HEK293 (cell line): ENCODE measurements at regions not wholly inside any gene's neighbourhood (a gene's known extent, or its start where the extent isn't known, plus 50 kb on each side); places are given as distances from the start of the nearest gene placed in this dataset.

Experiments
- CTCF ChIA-PET: fragments of 350-600 bp; formaldehyde crosslinking; extraction: SDS; loops from one replicate; lab custom pipeline; 2021; ENCODE audit warnings: antibody characterized with exemption; lab: Yijun Ruan, JAX
- POLR2A ChIA-PET: fragments of 300-600 bp; formaldehyde crosslinking; extraction: SDS; loops from one replicate; lab custom pipeline; 2020; ENCODE audit warnings: antibody characterized with exemption, inconsistent platforms; lab: Yijun Ruan, JAX
- H3K27ac ChIP-seq: fragments of 200-500 bp; sonication (Bioruptor generic); 2 replicates; pipeline ENCODE4 v1.5.1; 2014; ENCODE audit warnings: low read depth, low read length, control low read depth, inconsistent platforms; ENCODE audit errors: extremely low read depth
- H3K36me3 ChIP-seq, 2 experiments: fragments of 200-500 bp in 1 of 2; sonication (Bioruptor generic) in 1 of 2; 1 replicate in 1 of 2; 2 replicates in 1 of 2; pipeline ENCODE4 v1.5.1; 2014 to 2017; ENCODE audit warnings: inconsistent platforms in 2 of 2, low read length in 2 of 2; ENCODE audit not compliant: control insufficient read depth in 2 of 2, insufficient read depth in 1 of 2
- H3K4me1 ChIP-seq: fragments of 200-500 bp; sonication (Bioruptor generic); 2 replicates; pipeline ENCODE4 v1.5.1; 2014; ENCODE audit warnings: mild to moderate bottlenecking, low read length, inconsistent platforms; ENCODE audit not compliant: control insufficient read depth, insufficient read depth
- H3K4me3 ChIP-seq: 2 replicates; pipeline ENCODE4 v1.5.1; 2011; ENCODE audit warnings: low read depth, mild to moderate bottlenecking, control low read depth, low read length, moderate library complexity
- H3K9me3 ChIP-seq: fragments of 200-500 bp; sonication (Bioruptor generic); 2 replicates; pipeline ENCODE4 v1.5.1; 2014; ENCODE audit warnings: low read depth, low read length, inconsistent platforms; ENCODE audit not compliant: control insufficient read depth, insufficient read depth
- FEZF1 ChIP-seq: fragments of 450-650 bp; formaldehyde crosslinking; IDR thresholded peaks from 2 replicates; pipeline ENCODE4 v1.5.1; 2016; ENCODE audit warnings: missing biosample characterization, missing genetic modification characterization
- HOXC10 ChIP-seq: sonication (generic); formaldehyde crosslinking; IDR thresholded peaks from 2 replicates; pipeline ENCODE4 v1.8.1; 2023; ENCODE audit warnings: mild to moderate bottlenecking, missing genetic modification reagents
- KLF8 ChIP-seq: fragments of 450-650 bp; formaldehyde crosslinking; IDR thresholded peaks from 2 replicates; pipeline ENCODE4 v1.5.1; 2016; ENCODE audit warnings: missing biosample characterization, missing genetic modification characterization
- KLF9 ChIP-seq: fragments of 450-650 bp; formaldehyde crosslinking; IDR thresholded peaks from 2 replicates; pipeline ENCODE4 v1.5.1; 2016; ENCODE audit warnings: missing biosample characterization, missing genetic modification characterization, low read depth
- RBAK ChIP-seq: fragments of 450-650 bp; formaldehyde crosslinking; IDR thresholded peaks from 2 replicates; pipeline ENCODE4 v1.5.1; 2016; ENCODE audit warnings: missing biosample characterization, missing genetic modification characterization
- SCRT2 ChIP-seq: fragments of 450-650 bp; formaldehyde crosslinking; IDR thresholded peaks from 2 replicates; pipeline ENCODE4 v1.5.1; 2016; ENCODE audit warnings: missing biosample characterization, missing genetic modification characterization
- SETDB1 ChIP-seq: IDR thresholded peaks from one replicate; pipeline ENCODE4 v1.6.1; 2017; ENCODE audit warnings: mild to moderate bottlenecking, low read length, moderate library complexity, mixed read lengths; ENCODE audit not compliant: insufficient read length
- ZFP3 ChIP-seq: fragments of 450-650 bp; formaldehyde crosslinking; IDR thresholded peaks from 2 replicates; pipeline ENCODE4 v1.5.1; 2016; ENCODE audit warnings: low read depth, missing biosample characterization, missing genetic modification characterization
- ZNF133 ChIP-seq: fragments of 450-650 bp; formaldehyde crosslinking; IDR thresholded peaks from 2 replicates; pipeline ENCODE4 v1.5.1; 2016; ENCODE audit warnings: missing biosample characterization, missing genetic modification characterization
- ZNF146 ChIP-seq: fragments of 450-650 bp; formaldehyde crosslinking; IDR thresholded peaks from 2 replicates; pipeline ENCODE4 v1.5.1; 2016; ENCODE audit warnings: missing biosample characterization, missing genetic modification characterization
- ZNF157 ChIP-seq: fragments of 450-650 bp; formaldehyde crosslinking; IDR thresholded peaks from 2 replicates; pipeline ENCODE4 v1.5.1; 2016; ENCODE audit warnings: missing biosample characterization, missing genetic modification characterization
- ZNF214 ChIP-seq: fragments of 450-650 bp; formaldehyde crosslinking; IDR thresholded peaks from 2 replicates; pipeline ENCODE4 v1.5.1; 2017; ENCODE audit warnings: missing biosample characterization, mild to moderate bottlenecking, missing genetic modification characterization, borderline replicate concordance
- ZNF394 ChIP-seq: fragments of 450-650 bp; formaldehyde crosslinking; IDR thresholded peaks from 2 replicates; pipeline ENCODE4 v1.5.1; 2016; ENCODE audit warnings: missing biosample characterization, missing genetic modification characterization, mild to moderate bottlenecking, moderate library complexity, borderline replicate concordance
- ZNF571 ChIP-seq: fragments of 450-650 bp; formaldehyde crosslinking; IDR thresholded peaks from 2 replicates; pipeline ENCODE4 v1.5.0; 2017; ENCODE audit warnings: missing biosample characterization, missing genetic modification characterization
- ZNF621 ChIP-seq: fragments of 450-650 bp; formaldehyde crosslinking; IDR thresholded peaks from 2 replicates; pipeline ENCODE4 v1.5.1; 2017; ENCODE audit warnings: missing biosample characterization, missing genetic modification characterization
- ZNF664 ChIP-seq: fragments of 450-650 bp; formaldehyde crosslinking; IDR thresholded peaks from 2 replicates; pipeline ENCODE4 v1.5.1; 2016; ENCODE audit warnings: missing biosample characterization, missing genetic modification characterization
- ZNF701 ChIP-seq: fragments of 450-650 bp; formaldehyde crosslinking; IDR thresholded peaks from 2 replicates; pipeline ENCODE4 v1.5.1; 2016; ENCODE audit warnings: missing biosample characterization, missing genetic modification characterization
- ZNF747 ChIP-seq: fragments of 450-650 bp; formaldehyde crosslinking; IDR thresholded peaks from 2 replicates; pipeline ENCODE4 v1.5.1; 2016; ENCODE audit warnings: missing biosample characterization, missing genetic modification characterization
- ZNF837 ChIP-seq: fragments of 450-650 bp; formaldehyde crosslinking; IDR thresholded peaks from 2 replicates; pipeline ENCODE4 v1.5.1; 2016; ENCODE audit warnings: missing biosample characterization, missing genetic modification characterization
- TF ChIP-seq, protein P1 (sequence below): fragments of 450-650 bp; formaldehyde crosslinking; IDR thresholded peaks from 2 replicates; pipeline ENCODE4; 2016; ENCODE audit warnings: missing biosample characterization, missing genetic modification characterization
- TF ChIP-seq, protein P2 (sequence below): fragments of 450-650 bp; formaldehyde crosslinking; IDR thresholded peaks from 2 replicates; pipeline ENCODE4 v1.5.1; 2016; ENCODE audit warnings: missing biosample characterization, missing genetic modification characterization
- TF ChIP-seq, protein P3 (sequence below): fragments of 450-650 bp; formaldehyde crosslinking; IDR thresholded peaks from 2 replicates; pipeline ENCODE4 v1.5.1; 2016; ENCODE audit warnings: missing biosample characterization, missing genetic modification characterization
- TF ChIP-seq, protein P4 (sequence below): fragments of 450-650 bp; formaldehyde crosslinking; IDR thresholded peaks from 2 replicates; pipeline ENCODE4 v1.5.1; 2016; ENCODE audit warnings: missing biosample characterization, missing genetic modification characterization

DNA sequence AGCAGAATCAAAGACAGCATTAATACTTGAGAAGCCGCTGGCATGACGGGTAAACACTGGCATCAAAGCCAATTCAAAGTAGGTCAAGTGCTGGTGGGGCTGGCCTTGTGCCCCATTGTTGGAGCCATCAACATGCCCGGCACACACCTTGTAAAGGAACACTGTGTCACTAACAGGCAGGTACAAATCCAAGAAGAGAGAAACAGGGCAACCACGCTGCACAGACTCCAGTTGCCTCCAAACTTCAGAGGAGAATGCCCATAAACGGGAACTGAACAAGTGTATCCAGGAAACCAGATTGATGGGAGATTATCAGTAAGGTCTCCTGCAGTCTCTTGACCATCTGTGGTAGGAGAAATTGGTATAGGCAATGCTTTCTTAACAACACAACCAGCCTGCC is 127.0 kb upstream of the STXBP5 start:
- POLR2A ChIA-PET, result no interaction called here
- Histone ChIP-seq H3K9me3 (no peaks in the 10 kb centered on the region), H3K36me3 (no peaks in the 10 kb centered on the region), H3K4me1 (no peaks in the 10 kb centered on the region), H3K4me3 (no peak overlapping the region), H3K27ac (no peak overlapping the region)
- TF ChIP-seq ZNF133 (tag by site-specific recombination) (no peak), ZNF571 (tag by site-specific recombination) (no peak), ZNF394 (no peak), SCRT2 (no peak), ZFP3 (no peak)
- TF ChIP-seq, protein P1, sequence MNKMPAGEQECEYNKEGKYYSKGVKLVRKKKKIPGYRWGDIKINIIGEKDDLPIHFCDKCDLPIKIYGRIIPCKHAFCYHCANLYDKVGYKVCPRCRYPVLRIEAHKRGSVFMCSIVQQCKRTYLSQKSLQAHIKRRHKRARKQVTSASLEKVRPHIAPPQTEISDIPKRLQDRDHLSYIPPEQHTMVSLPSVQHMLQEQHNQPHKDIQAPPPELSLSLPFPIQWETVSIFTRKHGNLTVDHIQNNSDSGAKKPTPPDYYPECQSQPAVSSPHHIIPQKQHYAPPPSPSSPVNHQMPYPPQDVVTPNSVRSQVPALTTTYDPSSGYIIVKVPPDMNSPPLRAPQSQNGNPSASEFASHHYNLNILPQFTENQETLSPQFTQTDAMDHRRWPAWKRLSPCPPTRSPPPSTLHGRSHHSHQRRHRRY (tag by site-specific recombination), result no peak
- CTCF ChIA-PET, result interaction anchor here (0.5 kb wide), 1 partner anchor 125 kb away, joined by 3 read pairs; no protein-coding TSS in a partner anchor

DNA sequence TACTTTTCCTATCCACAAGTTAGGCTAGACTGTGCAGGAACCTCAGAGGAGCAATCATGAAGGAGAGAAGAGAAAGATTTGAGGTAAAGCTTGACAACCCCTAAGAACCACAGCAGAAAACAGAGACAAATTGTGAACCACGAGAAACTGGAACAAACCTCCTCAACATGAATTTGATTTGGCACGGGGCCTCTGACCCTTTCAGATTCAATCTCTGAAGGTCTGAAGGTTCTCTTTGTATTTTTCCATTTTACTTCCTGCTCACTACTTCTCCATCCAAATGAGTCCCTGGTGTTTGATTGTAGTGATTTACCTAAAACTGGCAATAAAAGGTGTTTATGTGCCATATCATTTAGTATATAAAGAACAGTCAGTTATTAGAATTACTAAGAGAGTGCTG is 126.1 kb upstream of the STXBP5 start:
- TF ChIP-seq KLF8 (no peak), ZNF701 (tag by site-specific recombination) (no peak), RBAK (tag by site-specific recombination) (no peak), ZFP3 (no peak), ZNF394 (no peak), ZNF214 (no peak)
- TF ChIP-seq, protein P2, sequence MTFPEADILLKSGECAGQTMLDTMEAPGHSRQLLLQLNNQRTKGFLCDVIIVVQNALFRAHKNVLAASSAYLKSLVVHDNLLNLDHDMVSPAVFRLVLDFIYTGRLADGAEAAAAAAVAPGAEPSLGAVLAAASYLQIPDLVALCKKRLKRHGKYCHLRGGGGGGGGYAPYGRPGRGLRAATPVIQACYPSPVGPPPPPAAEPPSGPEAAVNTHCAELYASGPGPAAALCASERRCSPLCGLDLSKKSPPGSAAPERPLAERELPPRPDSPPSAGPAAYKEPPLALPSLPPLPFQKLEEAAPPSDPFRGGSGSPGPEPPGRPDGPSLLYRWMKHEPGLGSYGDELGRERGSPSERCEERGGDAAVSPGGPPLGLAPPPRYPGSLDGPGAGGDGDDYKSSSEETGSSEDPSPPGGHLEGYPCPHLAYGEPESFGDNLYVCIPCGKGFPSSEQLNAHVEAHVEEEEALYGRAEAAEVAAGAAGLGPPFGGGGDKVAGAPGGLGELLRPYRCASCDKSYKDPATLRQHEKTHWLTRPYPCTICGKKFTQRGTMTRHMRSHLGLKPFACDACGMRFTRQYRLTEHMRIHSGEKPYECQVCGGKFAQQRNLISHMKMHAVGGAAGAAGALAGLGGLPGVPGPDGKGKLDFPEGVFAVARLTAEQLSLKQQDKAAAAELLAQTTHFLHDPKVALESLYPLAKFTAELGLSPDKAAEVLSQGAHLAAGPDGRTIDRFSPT (tag by site-specific recombination), result no peak
- TF ChIP-seq, protein P3, sequence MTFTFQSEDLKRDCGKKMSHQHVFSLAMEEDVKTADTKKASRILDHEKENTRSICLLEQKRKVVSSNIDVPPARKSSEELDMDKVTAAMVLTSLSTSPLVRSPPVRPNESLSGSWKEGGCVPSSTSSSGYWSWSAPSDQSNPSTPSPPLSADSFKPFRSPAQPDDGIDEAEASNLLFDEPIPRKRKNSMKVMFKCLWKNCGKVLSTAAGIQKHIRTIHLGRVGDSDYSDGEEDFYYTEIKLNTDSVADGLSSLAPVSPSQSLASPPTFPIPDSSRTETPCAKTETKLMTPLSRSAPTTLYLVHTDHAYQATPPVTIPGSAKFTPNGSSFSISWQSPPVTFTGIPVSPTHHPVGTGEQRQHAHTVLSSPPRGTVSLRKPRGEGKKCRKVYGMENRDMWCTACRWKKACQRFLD (tag by site-specific recombination), result no peak
- TF ChIP-seq, protein P4, sequence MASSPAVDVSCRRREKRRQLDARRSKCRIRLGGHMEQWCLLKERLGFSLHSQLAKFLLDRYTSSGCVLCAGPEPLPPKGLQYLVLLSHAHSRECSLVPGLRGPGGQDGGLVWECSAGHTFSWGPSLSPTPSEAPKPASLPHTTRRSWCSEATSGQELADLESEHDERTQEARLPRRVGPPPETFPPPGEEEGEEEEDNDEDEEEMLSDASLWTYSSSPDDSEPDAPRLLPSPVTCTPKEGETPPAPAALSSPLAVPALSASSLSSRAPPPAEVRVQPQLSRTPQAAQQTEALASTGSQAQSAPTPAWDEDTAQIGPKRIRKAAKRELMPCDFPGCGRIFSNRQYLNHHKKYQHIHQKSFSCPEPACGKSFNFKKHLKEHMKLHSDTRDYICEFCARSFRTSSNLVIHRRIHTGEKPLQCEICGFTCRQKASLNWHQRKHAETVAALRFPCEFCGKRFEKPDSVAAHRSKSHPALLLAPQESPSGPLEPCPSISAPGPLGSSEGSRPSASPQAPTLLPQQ (tag by site-specific recombination), result no peak
- TF ChIP-seq, protein P1 (tag by site-specific recombination), result no peak
- TF ChIP-seq, all 188 proteins: peak for 0
- Histone ChIP-seq H3K4me1 (no peaks in the 10 kb centered on the region), H3K27ac (no peak overlapping the region), H3K9me3 (no peaks in the 10 kb centered on the region), H3K36me3 (no peaks in the 10 kb centered on the region), H3K4me3 (no peak overlapping the region)
- ChIA-PET POLR2A (no interaction called here), CTCF (interaction anchor here (0.6 kb wide), 1 partner anchor 58 kb away, joined by 3 read pairs; no protein-coding TSS in a partner anchor)

DNA sequence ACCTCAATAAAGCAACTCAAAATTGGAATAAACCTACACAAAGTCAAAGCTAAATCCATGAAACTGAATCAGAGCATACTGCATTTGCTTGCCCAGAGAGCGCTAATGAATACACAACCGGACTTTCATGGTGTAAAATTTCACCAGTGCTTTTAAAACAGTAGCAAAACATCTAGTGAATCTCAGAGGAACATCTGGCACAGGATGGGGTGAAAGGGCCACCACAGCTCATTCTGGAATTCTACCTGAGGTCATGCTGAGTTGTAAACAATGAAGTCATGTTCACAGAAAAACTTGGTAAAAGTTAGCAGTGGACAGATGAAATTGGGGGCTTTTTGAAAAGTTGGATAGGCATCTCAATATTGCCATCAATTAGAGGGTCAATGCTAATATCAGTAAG is 125.6 kb upstream of the STXBP5 start:
- H3K4me1 ChIP-seq, result no peaks in the 10 kb centered on the region
- H3K27ac ChIP-seq, result no peak overlapping the region
- no peak overlapping the region for H3K4me3 ChIP-seq
- ChIA-PET CTCF (interaction anchor here (0.6 kb wide), 2 partner anchors 58 to 59 kb away, joined by 3 read pairs; no protein-coding TSS in a partner anchor), POLR2A (no interaction called here)
- no peaks in the 10 kb centered on the region for H3K9me3 ChIP-seq
- H3K36me3 ChIP-seq, result no peaks in the 10 kb centered on the region
- TF ChIP-seq ZNF837, result no peak
- no peak for TF ChIP-seq ZNF157
- no peak for TF ChIP-seq KLF9 (tag by site-specific recombination)
- no peak for TF ChIP-seq HOXC10 (CRISPR knock-in tag)
- TF ChIP-seq ZNF747 (tag by site-specific recombination), result no peak
- no peak for TF ChIP-seq ZNF664 (tag by site-specific recombination)
- TF ChIP-seq SETDB1, result no peak
- TF ChIP-seq, protein P1 (tag by site-specific recombination), result no peak
- TF ChIP-seq ZNF146 (tag by site-specific recombination), result no peak
- no peak for TF ChIP-seq ZNF621 (tag by site-specific recombination)
- no peak for TF ChIP-seq FEZF1 (tag by site-specific recombination)
